GM06990 (cell line): ENCODE measurements at regions not wholly inside any gene's neighbourhood (a gene's known extent, or its start where the extent isn't known, plus 50 kb on each side); places are given as distances from the start of the nearest gene placed in this dataset.

Experiments used
- DNase-seq: peaks from one replicate; pipeline ENCODE4 v3.0.0-alpha.2; 2011; ENCODE audit not compliant: insufficient read length; ENCODE audit errors: extremely low read depth
- H3K27me3 ChIP-seq: replicated peaks from 2 replicates; pipeline ENCODE4 v1.6.0; 2011; ENCODE audit warnings: low read length; ENCODE audit not compliant: control insufficient read depth, insufficient read depth
- H3K36me3 ChIP-seq: 2 replicates; pipeline ENCODE4 v1.5.1; 2011; ENCODE audit warnings: low read length; ENCODE audit not compliant: control insufficient read depth, insufficient read depth
- H3K4me3 ChIP-seq: replicated peaks from 2 replicates; pipeline ENCODE4 v1.5.1; 2011; ENCODE audit warnings: low read depth, mild to moderate bottlenecking, control low read depth, low read length
- TF ChIP-seq, protein P1 (sequence below): IDR thresholded peaks from 2 replicates; pipeline ENCODE4 v1.5.1; 2011; ENCODE audit warnings: low read length, control low read depth, mild to moderate bottlenecking, inconsistent platforms; ENCODE audit not compliant: insufficient read depth, poor library complexity, severe bottlenecking

DNA sequence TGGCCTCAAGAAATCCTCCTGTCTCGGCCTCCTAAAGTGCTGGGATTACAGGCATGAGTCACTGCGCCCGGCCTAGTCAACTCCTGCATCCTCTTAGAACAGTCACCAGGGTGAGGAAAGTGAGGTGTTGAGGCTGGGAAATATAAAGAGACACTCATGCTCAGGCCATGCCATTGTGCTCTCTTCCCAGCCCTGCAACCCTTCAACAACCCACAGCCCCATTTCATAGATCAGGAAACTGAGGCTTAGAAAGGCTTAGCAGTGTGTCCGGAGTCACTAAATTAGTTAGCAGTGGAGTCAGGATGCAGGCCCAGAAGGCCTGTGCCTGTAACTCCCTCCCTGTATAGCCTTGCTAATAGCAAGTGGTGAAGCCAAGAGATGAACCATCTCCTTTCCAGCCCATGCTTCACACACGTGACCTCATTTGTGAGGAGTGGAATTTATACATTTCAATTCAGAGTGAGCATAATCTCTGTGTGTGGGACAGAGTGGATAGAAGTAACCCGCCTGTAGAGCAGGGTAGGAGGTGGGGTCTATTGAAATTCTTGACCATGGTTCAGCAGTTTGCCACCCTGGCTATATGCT, 51.7 kb upstream of the USP3 start:
- H3K36me3 ChIP-seq, result no peaks in the 10 kb centered on the region
- no peak overlapping the region for H3K4me3 ChIP-seq
- H3K27me3 ChIP-seq, result no peaks in the 10 kb centered on the region
- no peak for DNase-seq
- TF ChIP-seq, protein P1, sequence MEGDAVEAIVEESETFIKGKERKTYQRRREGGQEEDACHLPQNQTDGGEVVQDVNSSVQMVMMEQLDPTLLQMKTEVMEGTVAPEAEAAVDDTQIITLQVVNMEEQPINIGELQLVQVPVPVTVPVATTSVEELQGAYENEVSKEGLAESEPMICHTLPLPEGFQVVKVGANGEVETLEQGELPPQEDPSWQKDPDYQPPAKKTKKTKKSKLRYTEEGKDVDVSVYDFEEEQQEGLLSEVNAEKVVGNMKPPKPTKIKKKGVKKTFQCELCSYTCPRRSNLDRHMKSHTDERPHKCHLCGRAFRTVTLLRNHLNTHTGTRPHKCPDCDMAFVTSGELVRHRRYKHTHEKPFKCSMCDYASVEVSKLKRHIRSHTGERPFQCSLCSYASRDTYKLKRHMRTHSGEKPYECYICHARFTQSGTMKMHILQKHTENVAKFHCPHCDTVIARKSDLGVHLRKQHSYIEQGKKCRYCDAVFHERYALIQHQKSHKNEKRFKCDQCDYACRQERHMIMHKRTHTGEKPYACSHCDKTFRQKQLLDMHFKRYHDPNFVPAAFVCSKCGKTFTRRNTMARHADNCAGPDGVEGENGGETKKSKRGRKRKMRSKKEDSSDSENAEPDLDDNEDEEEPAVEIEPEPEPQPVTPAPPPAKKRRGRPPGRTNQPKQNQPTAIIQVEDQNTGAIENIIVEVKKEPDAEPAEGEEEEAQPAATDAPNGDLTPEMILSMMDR, result no peak

DNA sequence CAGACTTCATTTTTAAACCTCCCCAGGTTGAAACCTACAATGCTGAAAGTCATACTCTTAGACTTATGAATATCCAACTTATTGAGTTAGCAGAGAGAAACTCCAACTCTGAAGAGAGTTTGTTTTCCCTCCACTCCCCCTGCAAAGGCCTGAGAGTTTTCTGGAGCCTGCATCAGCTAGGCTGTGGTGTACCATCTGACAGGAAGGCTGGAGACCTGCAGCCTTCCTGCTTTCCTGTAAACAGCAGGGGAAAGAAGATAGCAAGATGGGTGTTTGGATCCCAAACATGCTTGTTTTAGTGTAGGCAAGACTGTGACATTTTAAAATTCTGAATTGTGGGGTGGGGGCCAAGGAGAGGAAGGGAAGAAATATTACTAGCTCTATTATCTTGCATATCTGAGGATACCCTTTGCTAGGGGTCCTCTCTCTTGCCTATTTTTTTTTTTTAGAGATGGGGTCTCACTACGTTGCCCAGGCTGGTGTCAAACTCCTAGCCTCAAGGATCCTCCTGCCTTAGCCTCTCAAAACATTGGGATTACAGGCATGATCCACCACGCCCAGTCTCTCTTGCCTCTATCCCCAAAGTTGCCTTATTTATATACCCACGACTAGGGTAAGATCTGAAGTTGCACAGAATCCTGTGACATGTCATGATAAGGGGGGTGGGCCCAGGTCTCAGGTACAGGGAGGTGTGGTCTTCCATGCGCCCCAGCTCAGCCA, 51.0 kb upstream of the USP3 start:
- H3K27me3 ChIP-seq, result no peaks in the 10 kb centered on the region
- DNase-seq, result no peak
- H3K36me3 ChIP-seq, result no peaks in the 10 kb centered on the region
- H3K4me3 ChIP-seq, result no peak overlapping the region
- TF ChIP-seq, protein P1, result no peak

DNA sequence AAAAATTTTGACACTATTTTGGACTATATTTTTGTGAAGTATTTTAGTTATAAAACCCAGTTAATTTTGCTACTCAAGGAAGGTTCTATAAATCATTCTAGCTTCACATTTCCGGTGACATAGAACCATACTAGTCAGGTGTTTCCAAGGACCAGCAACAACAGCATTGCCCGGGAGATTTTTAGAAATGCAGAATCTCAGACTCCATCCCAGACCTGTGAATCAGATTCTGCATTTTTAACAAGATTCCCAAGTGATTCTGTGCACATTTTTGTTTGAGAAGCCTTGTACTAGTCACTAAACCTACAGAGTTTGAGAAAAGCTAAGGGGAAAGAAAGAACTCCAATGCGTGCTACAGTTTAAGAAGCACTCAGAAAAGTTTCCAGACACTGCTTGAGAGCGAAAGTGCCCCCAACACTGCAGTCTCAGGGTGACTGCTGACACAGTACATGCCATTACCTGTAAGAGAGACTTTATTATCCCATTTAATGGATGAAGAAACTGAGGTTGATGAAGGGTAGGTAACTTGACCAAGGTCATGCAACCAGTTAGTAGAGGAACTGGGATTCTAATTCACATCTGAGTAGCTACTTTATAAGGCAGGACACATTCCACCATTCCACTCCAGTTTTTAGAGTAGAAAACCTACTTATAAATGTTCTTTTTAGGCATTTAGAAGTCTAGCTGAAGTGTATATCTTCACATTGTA, 49.7 kb upstream of the USP3 start:
- Histone ChIP-seq H3K4me3 (no peak overlapping the region), H3K36me3 (no peaks in the 10 kb centered on the region), H3K27me3 (no peaks in the 10 kb centered on the region)
- TF ChIP-seq, protein P1, result no peak
- DNase-seq, result no peak
